ENCODE measurements at regions not wholly inside any gene's neighbourhood (a gene's known extent, or its start where the extent isn't known, plus 50 kb on each side); places are given as distances from the start of the nearest gene placed in this dataset.

GRCh38 chr18:41072946-41073345, 882.1 kb upstream of the PIK3C3 start:
- no peaks in the 10 kb centered on the region for H3K79me1 ChIP-seq (ENCODE audit: low read depth, low read length)
- 0 out of 2 replicates have a peak overlapping the region, but pooled peaks have one; percentile 6 for H2AFZ ChIP-seq (ENCODE audit: low read length)
- H4K91ac ChIP-seq (replicated peaks; ENCODE audit: insufficient read length, low read length), result no peak overlapping the region
- no peak overlapping the region for H4K5ac ChIP-seq (ENCODE audit: insufficient read length, low read depth, low read length)
- H2BK20ac ChIP-seq (ENCODE audit: low read length), result no peak overlapping the region
- H3K23ac ChIP-seq (ENCODE audit: insufficient read length), result no peak overlapping the region
- H3K14ac ChIP-seq (ENCODE audit: insufficient read length), result no peak overlapping the region
- DNase-seq (ENCODE audit: low read depth in 1 of 2, low spot score in 2 of 2) (no peak), FAIRE-seq (no peak)
- ChIA-PET CTCF (ENCODE audit: partially characterized antibody) (no interaction called here), POLR2A (ENCODE audit: partially characterized antibody) (no interaction called here)
- H3K4me1 ChIP-seq (replicated peaks in 1 of 4; ENCODE audit: control insufficient read depth in 3 of 4, insufficient read depth in 4 of 4, low read length in 3 of 4), result no peaks in the 10 kb centered on the region
- H3K9ac ChIP-seq (replicated peaks in 1 of 4; ENCODE audit: extremely low read depth in 1 of 4, low read depth in 3 of 4, low read length in 3 of 4), result no peak overlapping the region
- H3K27me3 ChIP-seq (replicated peaks in 1 of 4; ENCODE audit: control insufficient read depth in 3 of 4, extremely low read depth in 1 of 4, insufficient read depth in 3 of 4, low read length in 3 of 4), result no peaks in the 10 kb centered on the region
- no peaks in the 10 kb centered on the region for H4K20me1 ChIP-seq (replicated peaks in 1 of 2; ENCODE audit: control insufficient read depth in 1 of 2, insufficient read depth in 2 of 2, low read length in 2 of 2)
- H3K9me3 ChIP-seq (ENCODE audit: insufficient read depth in 2 of 2, low read depth in 1 of 2, low read length in 1 of 2), result no peaks in the 10 kb centered on the region
- H3K4me2 ChIP-seq (ENCODE audit: insufficient read depth in 1 of 2, low read depth in 2 of 2, low read length in 2 of 2), result no peak overlapping the region
- H3K56ac ChIP-seq (replicated peaks; ENCODE audit: insufficient read length, low read depth, low read length), result no peak overlapping the region
- H2BK15ac ChIP-seq (ENCODE audit: low read length), result no peak overlapping the region
- H2BK120ac ChIP-seq (replicated peaks; ENCODE audit: low read depth, low read length), result no peak overlapping the region
- H3K36me3 ChIP-seq (ENCODE audit: control insufficient read depth in 2 of 4, insufficient read depth in 4 of 4, low read length in 3 of 4), result no peaks in the 10 kb centered on the region
- H3K79me2 ChIP-seq (ENCODE audit: control insufficient read depth in 1 of 2, insufficient read depth in 2 of 2, low read length in 2 of 2), result no peaks in the 10 kb centered on the region
- no peaks in the 10 kb centered on the region for H3K23me2 ChIP-seq (ENCODE audit: low read depth, low read length)
- no peak overlapping the region for H2BK5ac ChIP-seq (ENCODE audit: low read depth, low read length)
- H3K4me3 ChIP-seq (ENCODE audit: extremely low read depth in 1 of 4, insufficient read depth in 2 of 4, low read depth in 3 of 4, low read length in 4 of 4), result no peak overlapping the region
- H3K27ac ChIP-seq (ENCODE audit: low read depth, low read length), result no peak overlapping the region
- no peak overlapping the region for H3K4ac ChIP-seq (replicated peaks; ENCODE audit: insufficient read length, low read depth, low read length)
- 93% methylated on average over 1 of the region's 1 CpG; no CpG with 5 or more reads in 1 of the 2 experiments for WGBS, 2 experiments (ENCODE audit: extremely low coverage in 1 of 2, insufficient coverage in 1 of 2, insufficient read length in 1 of 2, insufficient replicate concordance in 2 of 2, low coverage in 1 of 2, low lambda C conversion rate in 2 of 2, missing lambda C conversion rate in 1 of 2)
- no peak overlapping the region for H2AK5ac ChIP-seq (ENCODE audit: low read depth, low read length)
- H2BK12ac ChIP-seq (ENCODE audit: low read depth, low read length), result no peak overlapping the region
- H3K18ac ChIP-seq (ENCODE audit: extremely low read depth, low read length), result no peak overlapping the region
- H4K8ac ChIP-seq (ENCODE audit: extremely low read depth, insufficient read depth, low read length), result no peak overlapping the region
- TF ChIP-seq CEBPB (IDR thresholded peaks at IDR 0.05; ENCODE audit: low read depth, low read length), result no peak
- no peak for TF ChIP-seq KDM1A (IDR thresholded peaks at IDR 0.05; ENCODE audit: borderline replicate concordance, low read length)
- TF ChIP-seq CHD2 (IDR thresholded peaks at IDR 0.05; ENCODE audit: low read length), result no peak
- no peak for TF ChIP-seq GABPA (IDR thresholded peaks at IDR 0.05; ENCODE audit: borderline replicate concordance, insufficient read depth, low read length)
- TF ChIP-seq, protein P1, sequence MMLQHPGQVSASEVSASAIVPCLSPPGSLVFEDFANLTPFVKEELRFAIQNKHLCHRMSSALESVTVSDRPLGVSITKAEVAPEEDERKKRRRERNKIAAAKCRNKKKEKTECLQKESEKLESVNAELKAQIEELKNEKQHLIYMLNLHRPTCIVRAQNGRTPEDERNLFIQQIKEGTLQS (IDR thresholded peaks at IDR 0.05; ENCODE audit: insufficient read depth, low read depth, low read length), result no peak
- TF ChIP-seq POLR2AphosphoS5 (IDR thresholded peaks at IDR 0.05; ENCODE audit: low read depth, low read length), result no peak
- TF ChIP-seq NRF1 (IDR thresholded peaks at IDR 0.05; ENCODE audit: low read depth, low read length), result no peak
- TF ChIP-seq CTCF (IDR thresholded peaks at IDR 0.05; ENCODE audit: control extremely low read depth in 1 of 3, insufficient read depth in 1 of 3, low read depth in 1 of 3, low read length in 3 of 3), result no peak
- no peak for TF ChIP-seq FOSL1 (IDR thresholded peaks at IDR 0.05; ENCODE audit: insufficient read depth, low read depth, low read length)
- no peak for TF ChIP-seq BCL11A (IDR thresholded peaks at IDR 0.05; ENCODE audit: low read depth in 2 of 2, low read length in 2 of 2)
- TF ChIP-seq SP1 (IDR thresholded peaks at IDR 0.05; ENCODE audit: low read depth, low read length), result no peak
- TF ChIP-seq SIN3A (conservative IDR thresholded peaks at IDR 0.05 in 1 of 2, IDR thresholded peaks at IDR 0.05 in 1 of 2; ENCODE audit: low read depth in 1 of 2, low read length in 2 of 2), result no peak
- no peak for TF ChIP-seq SIX5 (IDR thresholded peaks at IDR 0.05; ENCODE audit: low read depth, low read length)

Measured in H1 (cell line).